Gastroesophageal sphincter (tissue), 3 donors: ENCODE measurements at regions not wholly inside any gene's neighbourhood (a gene's known extent, or its start where the extent isn't known, plus 50 kb on each side); places are given as distances from the start of the nearest gene placed in this dataset.

ENCODE experiments used
- EP300 ChIP-seq: sonication (generic); formaldehyde crosslinking; IDR thresholded peaks from one replicate; pipeline ENCODE4 v1.6.1; 2017; ENCODE audit warnings: antibody characterized with exemption, mild to moderate bottlenecking
- POLR2A ChIP-seq, 2 donors: fragments of 450-650 bp; IDR thresholded peaks; one replicate each; pipeline ENCODE4 v1.6.1; 2017; ENCODE audit warnings: antibody characterized with exemption in 2 of 2, mild to moderate bottlenecking in 2 of 2, moderate library complexity in 1 of 2
- POLR2AphosphoS5 ChIP-seq: sonication (generic); formaldehyde crosslinking; IDR thresholded peaks from one replicate; pipeline ENCODE4 v1.6.1; 2017; ENCODE audit warnings: antibody characterized with exemption
- TF ChIP-seq, protein P1 (sequence below), 4 experiments: fragments of 200-600 bp in 2 of 4; fragments of 450-650 bp in 2 of 4; sonication (generic) in 1 of 4; IDR thresholded peaks; one replicate each; pipeline ENCODE4 v1.5.1; 2017 to 2019; ENCODE audit warnings: antibody characterized with exemption in 4 of 4, mild to moderate bottlenecking in 2 of 4, moderate library complexity in 2 of 4

GRCh38 chr4:11624370-11624769 lies 195.7 kb upstream of the HS3ST1 start:
- TF ChIP-seq EP300 (no peak), POLR2A (IDR thresholded peaks at IDR 0.05) (no peak), POLR2AphosphoS5 (no peak)
- TF ChIP-seq, protein P1, sequence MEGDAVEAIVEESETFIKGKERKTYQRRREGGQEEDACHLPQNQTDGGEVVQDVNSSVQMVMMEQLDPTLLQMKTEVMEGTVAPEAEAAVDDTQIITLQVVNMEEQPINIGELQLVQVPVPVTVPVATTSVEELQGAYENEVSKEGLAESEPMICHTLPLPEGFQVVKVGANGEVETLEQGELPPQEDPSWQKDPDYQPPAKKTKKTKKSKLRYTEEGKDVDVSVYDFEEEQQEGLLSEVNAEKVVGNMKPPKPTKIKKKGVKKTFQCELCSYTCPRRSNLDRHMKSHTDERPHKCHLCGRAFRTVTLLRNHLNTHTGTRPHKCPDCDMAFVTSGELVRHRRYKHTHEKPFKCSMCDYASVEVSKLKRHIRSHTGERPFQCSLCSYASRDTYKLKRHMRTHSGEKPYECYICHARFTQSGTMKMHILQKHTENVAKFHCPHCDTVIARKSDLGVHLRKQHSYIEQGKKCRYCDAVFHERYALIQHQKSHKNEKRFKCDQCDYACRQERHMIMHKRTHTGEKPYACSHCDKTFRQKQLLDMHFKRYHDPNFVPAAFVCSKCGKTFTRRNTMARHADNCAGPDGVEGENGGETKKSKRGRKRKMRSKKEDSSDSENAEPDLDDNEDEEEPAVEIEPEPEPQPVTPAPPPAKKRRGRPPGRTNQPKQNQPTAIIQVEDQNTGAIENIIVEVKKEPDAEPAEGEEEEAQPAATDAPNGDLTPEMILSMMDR (IDR thresholded peaks at IDR 0.05) = no peak
